Activated gamma-delta T cell treated with anti-CD3 and anti-CD28 coated beads, Interleukin-2, amount 50 U/mL, for 16 hours (primary cell): ENCODE measurements at regions not wholly inside any gene's neighbourhood (a gene's known extent, or its start where the extent isn't known, plus 50 kb on each side); places are given as distances from the start of the nearest gene placed in this dataset.
"Not testable (repeated sequence)": the region's sequence is repeated elsewhere in the genome, so short reads cannot be mapped to it uniquely, and the experiment has no call there.

ENCODE experiments used
- DNase-seq: peaks from one replicate; pipeline ENCODE4 v3.0.0-alpha.2; 2020; ENCODE audit warnings: low read depth

DNA sequence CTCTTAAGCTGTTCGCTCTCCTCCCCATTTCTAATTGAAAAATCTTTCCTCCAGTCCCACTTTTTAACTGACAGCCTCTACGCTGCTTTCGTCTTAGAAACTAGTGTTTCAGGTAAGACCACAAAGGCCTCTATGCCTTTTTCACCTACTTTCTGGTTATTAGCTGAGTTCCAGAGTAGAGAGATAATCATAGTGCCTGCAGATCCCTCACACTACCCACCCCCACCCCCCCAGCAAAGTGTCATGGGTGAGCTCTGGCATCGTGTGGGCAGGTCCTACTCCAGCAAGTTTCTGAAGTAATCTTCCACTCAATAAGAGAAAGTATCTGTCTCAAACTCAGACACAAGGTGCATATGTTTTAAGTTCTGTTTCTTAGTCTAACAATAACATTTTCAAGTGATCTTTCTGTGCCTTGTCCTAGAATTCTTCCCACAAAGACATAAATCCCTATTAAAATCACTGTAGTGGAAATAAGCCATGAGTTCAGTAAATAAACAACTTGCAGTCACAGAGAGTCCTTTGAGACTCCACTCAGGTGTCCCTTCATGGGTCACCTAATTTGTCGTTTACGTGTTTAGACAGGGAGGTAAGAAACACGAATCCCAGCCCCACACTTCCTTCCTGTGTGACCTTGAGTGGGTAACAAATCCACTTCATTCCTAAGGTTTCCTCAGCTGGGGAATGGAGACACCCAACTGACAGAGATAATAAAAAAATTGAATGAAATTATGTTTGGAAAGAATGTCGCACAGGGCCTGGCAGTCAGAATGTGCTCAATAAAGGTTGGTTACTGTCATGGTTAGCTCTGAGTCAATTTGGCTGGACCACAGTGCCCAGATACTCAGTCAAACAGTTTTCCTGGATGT lies 228.9 kb upstream of the CAND1 start:
- DNase-seq, result no peak

DNA sequence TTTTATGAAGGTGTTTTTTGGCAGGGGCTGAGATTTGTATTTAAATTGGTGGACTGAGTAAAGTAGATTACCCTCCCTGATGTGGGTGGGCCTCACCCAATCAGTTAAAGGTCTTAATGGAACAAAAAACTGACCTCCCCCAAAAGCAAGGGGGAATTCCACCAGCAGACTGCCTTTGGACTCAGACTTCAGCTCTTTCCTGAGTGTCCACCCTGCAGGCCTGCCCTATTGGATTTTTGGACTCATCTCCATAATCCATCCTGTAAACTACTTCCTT lies 228.4 kb upstream of the CAND1 start:
- DNase-seq, result no peak

DNA sequence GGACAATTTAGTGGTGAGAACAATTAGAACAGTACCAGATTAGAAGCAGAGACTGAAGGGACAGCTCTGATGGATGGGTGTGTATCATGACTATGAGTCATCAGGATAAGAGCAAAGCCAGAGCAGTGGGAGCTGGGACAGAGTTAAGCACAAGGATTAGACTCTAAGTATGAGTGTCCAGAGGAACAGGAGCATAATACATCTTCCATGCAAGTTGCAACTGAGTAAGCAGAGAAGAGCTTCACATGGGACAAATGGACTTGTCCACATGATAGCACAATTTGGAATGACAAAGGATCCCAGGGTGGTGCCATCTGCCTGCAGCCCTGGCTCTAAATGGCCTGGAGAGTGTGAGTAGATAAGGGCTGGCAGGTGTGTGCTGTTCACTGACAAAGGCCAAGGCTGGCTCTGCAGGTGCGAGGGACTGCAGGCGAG lies 226.4 kb upstream of the CAND1 start:
- DNase-seq, result no peak

DNA sequence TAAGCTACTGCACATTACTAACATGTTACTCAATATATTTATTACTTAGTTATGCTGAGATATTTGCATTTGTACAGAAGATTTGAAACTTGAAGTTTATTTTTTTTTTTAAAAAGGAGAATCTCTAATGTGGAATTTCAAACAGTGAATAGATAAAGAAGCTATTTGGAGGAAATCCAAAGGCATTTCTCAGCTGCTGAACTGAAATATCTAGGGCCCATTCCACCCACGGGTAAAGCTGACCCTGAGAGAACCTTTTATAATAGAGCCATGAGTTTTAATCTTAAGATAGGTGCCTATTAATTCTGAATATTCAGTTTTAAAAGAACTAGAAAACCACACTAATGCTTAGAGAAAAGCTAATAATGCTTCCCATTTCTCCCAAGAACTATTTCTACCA lies 225.4 kb upstream of the CAND1 start:
- no peak for DNase-seq

GRCh38 chr12:67045650-67046049 lies 223.5 kb upstream of the CAND1 start:
- DNase-seq, result no peak

- no peak for DNase-seq
Measured at GRCh38 chr12:67046062-67046461, 223.1 kb upstream of the CAND1 start.

- no peak for DNase-seq
Measured at GRCh38 chr12:67047634-67048033, 221.5 kb upstream of the CAND1 start.

DNA sequence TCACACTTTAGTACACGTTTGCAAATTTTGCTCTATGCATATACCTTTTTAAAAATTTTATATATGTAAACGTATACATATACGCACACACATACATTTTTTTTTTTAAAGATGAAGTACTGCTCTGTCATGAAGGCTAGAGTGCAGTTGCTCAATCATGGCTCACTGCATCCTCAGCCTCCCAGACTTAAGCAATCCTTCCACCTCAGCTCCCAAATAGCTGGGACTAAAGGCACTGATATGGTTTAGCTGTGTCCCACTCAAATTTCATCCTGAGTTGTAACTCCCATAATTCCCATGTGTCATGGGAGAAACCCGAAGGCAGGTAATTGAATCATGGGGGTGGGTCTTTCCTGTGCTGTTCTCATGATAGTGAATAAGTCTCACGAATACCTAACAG lies 220.8 kb upstream of the CAND1 start:
- DNase-seq, result no peak

GRCh38 chr12:67049199-67049598 lies 220.0 kb upstream of the CAND1 start:
- DNase-seq, result not testable (repeated sequence)

GRCh38 chr12:67052981-67053380 lies 216.2 kb upstream of the CAND1 start:
- DNase-seq, result no peak

GRCh38 chr12:67056329-67056728 lies 212.8 kb upstream of the CAND1 start:
- no peak for DNase-seq

DNA sequence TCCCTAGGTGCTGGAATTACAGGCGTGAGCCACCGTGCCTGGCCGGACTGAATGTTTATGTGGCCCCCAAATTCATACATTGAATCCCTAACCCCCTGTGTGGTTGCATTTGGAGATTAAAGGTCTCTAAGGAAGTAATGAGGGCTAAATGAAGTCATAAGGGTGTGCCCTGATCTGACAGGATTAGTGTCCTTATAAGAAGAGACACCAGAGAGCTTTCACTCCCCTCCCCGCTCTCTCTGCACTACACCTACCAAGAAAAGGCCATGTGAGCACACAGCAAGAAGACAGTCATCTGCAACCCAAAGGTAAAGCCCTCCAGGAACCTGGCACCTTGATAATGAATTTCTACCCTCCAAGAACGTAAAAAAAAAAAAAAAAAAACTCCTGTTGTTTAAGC lies 212.1 kb upstream of the CAND1 start:
- no peak for DNase-seq

GRCh38 chr12:67062193-67062592 lies 207.0 kb upstream of the CAND1 start:
- DNase-seq, result no peak

DNA sequence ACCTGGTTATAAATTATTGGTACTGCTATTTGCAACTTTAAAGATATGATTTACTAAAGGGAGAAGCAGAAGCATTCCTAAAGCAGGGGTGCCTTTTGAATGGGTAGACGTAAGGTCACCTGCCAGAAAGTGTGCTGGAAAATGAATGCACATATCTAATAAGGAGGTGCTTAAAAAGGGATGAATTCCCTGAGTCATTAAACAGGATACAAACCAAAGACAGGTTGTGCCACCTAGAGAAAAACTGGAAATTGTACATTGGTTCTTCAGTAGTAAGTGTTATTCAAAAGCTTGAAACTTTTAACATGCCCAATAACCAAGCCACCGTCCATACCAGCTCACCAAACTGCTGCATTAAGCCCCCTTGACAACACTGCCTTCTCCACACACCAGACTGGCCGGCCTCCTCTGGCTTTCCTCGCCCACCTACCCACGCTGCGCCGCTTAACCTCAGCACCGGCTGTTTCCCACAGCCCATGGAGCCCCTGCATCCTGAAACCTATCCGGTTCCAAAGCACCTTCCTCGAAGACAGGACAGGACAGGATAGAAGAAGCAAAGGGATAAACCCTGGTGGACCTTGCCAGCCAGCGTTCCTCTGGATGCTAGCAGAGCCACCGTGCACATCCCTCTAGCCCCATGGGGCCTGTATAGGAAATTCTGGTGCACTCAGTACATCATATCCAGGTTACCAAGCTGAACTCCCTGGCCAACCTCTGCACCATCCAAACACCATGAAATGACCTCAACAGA lies 201.5 kb upstream of the CAND1 start:
- DNase-seq, result no peak

- DNase-seq, result no peak
Measured at GRCh38 chr12:67068204-67068731, 200.9 kb upstream of the CAND1 start.

DNA sequence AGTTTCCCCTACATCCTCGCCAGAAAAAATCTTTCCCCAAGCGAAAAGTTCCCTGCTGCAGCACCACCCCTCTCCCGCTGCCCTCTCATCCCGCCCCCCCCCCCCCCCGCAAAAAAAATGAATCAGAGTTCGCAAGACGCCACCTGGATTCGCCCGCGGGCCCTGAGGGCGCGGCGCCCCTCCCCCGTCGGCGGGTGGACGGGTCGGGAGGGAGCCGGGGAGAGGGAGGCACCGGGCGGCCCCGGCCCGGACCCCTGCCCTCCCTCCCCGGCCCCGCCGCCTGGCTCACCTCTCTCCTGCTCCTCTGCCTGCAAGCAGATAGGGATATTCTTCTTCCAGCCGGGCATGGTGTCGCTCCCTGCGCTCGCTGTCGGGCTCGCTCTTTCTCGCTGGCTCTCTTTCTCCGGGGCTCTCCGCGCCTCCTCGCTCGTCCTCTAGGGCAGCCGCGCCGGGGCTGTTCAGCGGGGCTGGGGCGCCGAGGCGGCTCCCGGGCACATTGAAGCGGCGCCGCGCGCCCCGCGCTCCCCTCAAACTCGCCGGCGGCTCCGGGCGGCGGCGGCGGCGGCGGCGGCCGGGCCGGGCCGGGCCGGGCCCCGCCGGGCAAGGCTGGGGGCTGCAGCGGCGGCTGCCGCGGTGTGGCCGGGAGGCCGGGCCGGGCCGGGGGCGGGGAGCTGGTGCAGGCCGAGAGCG lies 200.3 kb upstream of the CAND1 start:
- peak; percentile 4 for DNase-seq

GRCh38 chr12:67069451-67070306 lies 199.5 kb upstream of the CAND1 start:
- DNase-seq, result peak; percentile 2

DNA sequence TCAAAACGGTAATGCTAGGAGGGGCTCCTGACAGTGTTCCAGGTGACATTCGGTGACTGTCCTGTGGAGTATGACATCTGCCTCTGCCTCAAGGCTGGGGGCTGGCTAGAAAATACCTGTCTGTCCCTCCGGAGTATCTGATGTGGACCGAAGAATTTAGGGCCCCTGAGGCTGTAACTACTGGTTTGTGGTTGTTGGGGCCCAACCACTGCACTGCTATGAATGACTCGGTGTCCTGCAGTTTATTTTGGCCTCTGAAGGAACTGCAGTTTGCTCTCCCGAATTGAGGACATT lies 198.9 kb upstream of the CAND1 start:
- DNase-seq, result no peak

GRCh38 chr12:67070604-67071003 lies 198.6 kb upstream of the CAND1 start:
- DNase-seq, result no peak

DNA sequence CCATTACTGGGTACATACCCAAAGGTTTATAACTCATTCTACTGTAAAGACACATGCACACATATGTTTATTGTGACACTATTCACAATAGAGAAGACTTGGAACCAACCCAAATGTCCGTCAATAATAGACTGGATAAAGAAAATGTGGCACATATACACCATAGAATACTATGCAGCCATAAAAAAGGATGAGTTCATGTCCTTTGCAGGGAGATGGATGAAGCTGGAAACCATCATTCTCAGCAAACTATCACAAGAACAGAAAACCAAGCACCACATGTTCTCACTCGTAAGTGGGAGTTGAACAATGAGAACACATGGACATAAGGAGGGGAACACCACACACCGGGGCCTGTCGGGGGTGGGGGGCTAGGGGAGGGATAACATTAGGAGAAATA lies 196.9 kb upstream of the CAND1 start:
- DNase-seq, result not testable (repeated sequence)

DNA sequence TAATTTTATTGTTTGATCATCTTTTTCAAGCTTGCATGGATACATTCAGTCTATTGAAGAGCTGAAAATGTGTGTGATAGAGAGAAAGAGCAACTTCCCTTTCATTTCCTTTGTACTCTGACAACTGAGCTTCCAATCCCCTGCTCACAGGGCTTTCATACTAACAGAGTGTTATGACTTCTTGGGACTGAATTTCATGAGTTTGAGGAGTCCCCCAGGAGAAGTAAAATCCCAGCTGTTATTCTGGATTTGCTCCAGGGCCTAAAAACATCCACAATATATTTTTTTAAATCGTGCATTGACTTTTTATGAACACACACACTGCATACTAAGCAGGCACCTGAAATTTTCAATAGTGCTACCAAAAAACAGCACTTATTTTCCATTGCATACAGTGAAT lies 195.8 kb upstream of the CAND1 start:
- DNase-seq, result no peak

DNA sequence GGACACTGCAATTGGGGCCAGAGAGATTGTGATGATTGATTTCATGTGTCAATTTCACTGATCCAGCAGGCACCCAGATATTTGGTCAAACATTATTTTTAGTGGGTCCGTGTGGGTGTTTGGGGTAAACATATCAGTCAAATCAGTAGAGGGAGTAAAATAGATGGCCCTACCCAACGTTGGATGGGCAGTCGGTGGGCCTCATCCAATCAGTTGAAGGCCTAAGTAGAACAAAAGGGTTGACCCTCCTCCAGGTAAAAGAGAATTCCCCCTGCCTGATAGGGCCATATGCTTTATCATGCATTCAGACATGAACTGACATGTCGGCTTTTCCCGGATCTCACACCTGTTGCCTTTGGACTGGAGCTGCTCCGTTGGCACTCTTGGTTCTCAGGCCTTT lies 195.1 kb upstream of the CAND1 start:
- no peak for DNase-seq
